Body of pancreas (tissue), 4 donors: ENCODE measurements at regions not wholly inside any gene's neighbourhood (a gene's known extent, or its start where the extent isn't known, plus 50 kb on each side); places are given as distances from the start of the nearest gene placed in this dataset.
"Not testable (repeated sequence)": the region's sequence is repeated elsewhere in the genome, so short reads cannot be mapped to it uniquely, and the experiment has no call there.

ENCODE experiments used
- POLR2A ChIP-seq, 3 donors: fragments of 450-650 bp; IDR thresholded peaks; one replicate each; pipeline ENCODE4 v1.6.1; 2016; ENCODE audit warnings: antibody characterized with exemption in 3 of 3, mild to moderate bottlenecking in 2 of 3
- TF ChIP-seq, protein P1 (sequence below), 7 experiments: fragments of 450-650 bp in 4 of 7; fragments of 200-600 bp in 3 of 7; sonication (generic) in 3 of 7; IDR thresholded peaks; one replicate each; pipeline ENCODE4 v1.5.1; 2016 to 2019; ENCODE audit warnings: antibody characterized with exemption in 7 of 7

DNA sequence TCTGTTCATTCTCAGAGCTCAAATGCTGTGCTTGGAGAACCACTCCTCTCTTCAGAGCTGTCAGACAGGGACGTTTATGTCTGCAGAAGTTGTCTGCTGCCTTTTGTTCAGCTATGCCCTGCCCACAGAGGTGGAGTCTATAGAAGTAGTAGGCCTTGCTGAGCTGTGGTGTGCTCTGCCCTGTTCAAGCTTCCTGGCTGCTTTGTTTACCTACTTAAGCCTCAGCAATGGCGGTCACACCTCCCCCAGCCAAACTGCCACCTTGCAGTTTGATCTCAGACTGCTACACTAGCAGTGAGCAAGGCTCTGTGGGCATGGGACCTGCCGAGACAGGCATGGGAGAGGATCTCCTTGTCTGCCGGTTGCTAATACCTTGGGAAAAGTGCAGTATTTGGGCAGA is 59.7 kb upstream of the HGF start:
- TF ChIP-seq, protein P1, sequence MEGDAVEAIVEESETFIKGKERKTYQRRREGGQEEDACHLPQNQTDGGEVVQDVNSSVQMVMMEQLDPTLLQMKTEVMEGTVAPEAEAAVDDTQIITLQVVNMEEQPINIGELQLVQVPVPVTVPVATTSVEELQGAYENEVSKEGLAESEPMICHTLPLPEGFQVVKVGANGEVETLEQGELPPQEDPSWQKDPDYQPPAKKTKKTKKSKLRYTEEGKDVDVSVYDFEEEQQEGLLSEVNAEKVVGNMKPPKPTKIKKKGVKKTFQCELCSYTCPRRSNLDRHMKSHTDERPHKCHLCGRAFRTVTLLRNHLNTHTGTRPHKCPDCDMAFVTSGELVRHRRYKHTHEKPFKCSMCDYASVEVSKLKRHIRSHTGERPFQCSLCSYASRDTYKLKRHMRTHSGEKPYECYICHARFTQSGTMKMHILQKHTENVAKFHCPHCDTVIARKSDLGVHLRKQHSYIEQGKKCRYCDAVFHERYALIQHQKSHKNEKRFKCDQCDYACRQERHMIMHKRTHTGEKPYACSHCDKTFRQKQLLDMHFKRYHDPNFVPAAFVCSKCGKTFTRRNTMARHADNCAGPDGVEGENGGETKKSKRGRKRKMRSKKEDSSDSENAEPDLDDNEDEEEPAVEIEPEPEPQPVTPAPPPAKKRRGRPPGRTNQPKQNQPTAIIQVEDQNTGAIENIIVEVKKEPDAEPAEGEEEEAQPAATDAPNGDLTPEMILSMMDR (IDR thresholded peaks at IDR 0.05) = not testable (repeated sequence)
- TF ChIP-seq POLR2A (IDR thresholded peaks at IDR 0.05) = not testable (repeated sequence)
